Osteocyte (in vitro differentiated cells): ENCODE measurements at regions not wholly inside any gene's neighbourhood (a gene's known extent, or its start where the extent isn't known, plus 50 kb on each side); places are given as distances from the start of the nearest gene placed in this dataset.

Experiments used
- DNase-seq: peaks from one replicate; pipeline ENCODE4 v3.0.0; 2021; ENCODE audit warnings: mixed read lengths; ENCODE audit not compliant: unreplicated experiment; ENCODE audit errors: extremely low spot score
- H3K27ac Mint-ChIP-seq: one replicate; pipeline ENCODE4 v1.8.0; 2021; ENCODE audit warnings: mild to moderate bottlenecking, mixed read lengths; ENCODE audit not compliant: unreplicated experiment
- H3K27me3 Mint-ChIP-seq: one replicate; pipeline ENCODE4 v1.8.0; 2021; ENCODE audit warnings: mixed read lengths; ENCODE audit not compliant: unreplicated experiment
- H3K36me3 Mint-ChIP-seq: one replicate; pipeline ENCODE4 v1.8.0; 2021; ENCODE audit warnings: mixed read lengths; ENCODE audit not compliant: unreplicated experiment
- H3K4me1 Mint-ChIP-seq: one replicate; pipeline ENCODE4 v1.8.0; 2021; ENCODE audit warnings: mixed read lengths; ENCODE audit not compliant: unreplicated experiment
- H3K4me3 Mint-ChIP-seq: one replicate; pipeline ENCODE4 v1.8.0; 2021; ENCODE audit warnings: mild to moderate bottlenecking, moderate library complexity, mixed read lengths; ENCODE audit not compliant: unreplicated experiment
- H3K9me3 Mint-ChIP-seq: one replicate; pipeline ENCODE4 v1.8.0; 2021; ENCODE audit warnings: mixed read lengths; ENCODE audit not compliant: unreplicated experiment
- TF ChIP-seq, protein P1 (sequence below): fragments of 200-600 bp; sonication (generic); IDR thresholded peaks from 2 replicates; pipeline ENCODE4 v1.5.0; 2021; ENCODE audit warnings: antibody characterized with exemption, mild to moderate bottlenecking, moderate library complexity

DNA sequence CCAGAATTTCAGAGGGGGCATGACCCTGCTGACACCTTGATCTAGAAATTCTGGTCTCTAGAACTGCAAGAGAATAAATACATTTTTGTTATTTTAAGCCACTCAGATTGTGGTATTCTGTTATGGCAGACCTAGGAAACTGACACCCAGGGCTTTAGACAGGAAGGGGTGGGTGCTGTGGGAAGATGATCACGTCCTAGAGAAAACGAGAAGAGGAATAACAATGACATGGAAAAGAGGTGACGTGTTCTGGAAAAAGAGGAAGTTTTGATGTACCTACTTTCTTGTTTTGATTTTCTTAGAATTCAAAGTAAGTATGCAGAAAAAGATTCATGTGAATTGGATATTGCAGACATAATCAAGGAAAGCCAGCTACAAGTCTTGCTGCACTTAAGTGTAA, 232.9 kb upstream of the RUNX1 start:
- H3K27me3 Mint-ChIP-seq: no peaks in the 10 kb centered on the region
- H3K4me1 Mint-ChIP-seq: peaks cover 18% of the 10 kb centered on the region
- peaks cover 4% of the 10 kb centered on the region for H3K9me3 Mint-ChIP-seq
- peak overlapping the region; percentile 11 for H3K27ac Mint-ChIP-seq
- H3K36me3 Mint-ChIP-seq: peaks cover 3% of the 10 kb centered on the region
- no peak overlapping the region for H3K4me3 Mint-ChIP-seq
- TF ChIP-seq, protein P1, sequence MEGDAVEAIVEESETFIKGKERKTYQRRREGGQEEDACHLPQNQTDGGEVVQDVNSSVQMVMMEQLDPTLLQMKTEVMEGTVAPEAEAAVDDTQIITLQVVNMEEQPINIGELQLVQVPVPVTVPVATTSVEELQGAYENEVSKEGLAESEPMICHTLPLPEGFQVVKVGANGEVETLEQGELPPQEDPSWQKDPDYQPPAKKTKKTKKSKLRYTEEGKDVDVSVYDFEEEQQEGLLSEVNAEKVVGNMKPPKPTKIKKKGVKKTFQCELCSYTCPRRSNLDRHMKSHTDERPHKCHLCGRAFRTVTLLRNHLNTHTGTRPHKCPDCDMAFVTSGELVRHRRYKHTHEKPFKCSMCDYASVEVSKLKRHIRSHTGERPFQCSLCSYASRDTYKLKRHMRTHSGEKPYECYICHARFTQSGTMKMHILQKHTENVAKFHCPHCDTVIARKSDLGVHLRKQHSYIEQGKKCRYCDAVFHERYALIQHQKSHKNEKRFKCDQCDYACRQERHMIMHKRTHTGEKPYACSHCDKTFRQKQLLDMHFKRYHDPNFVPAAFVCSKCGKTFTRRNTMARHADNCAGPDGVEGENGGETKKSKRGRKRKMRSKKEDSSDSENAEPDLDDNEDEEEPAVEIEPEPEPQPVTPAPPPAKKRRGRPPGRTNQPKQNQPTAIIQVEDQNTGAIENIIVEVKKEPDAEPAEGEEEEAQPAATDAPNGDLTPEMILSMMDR: no peak
- no peak for DNase-seq

DNA sequence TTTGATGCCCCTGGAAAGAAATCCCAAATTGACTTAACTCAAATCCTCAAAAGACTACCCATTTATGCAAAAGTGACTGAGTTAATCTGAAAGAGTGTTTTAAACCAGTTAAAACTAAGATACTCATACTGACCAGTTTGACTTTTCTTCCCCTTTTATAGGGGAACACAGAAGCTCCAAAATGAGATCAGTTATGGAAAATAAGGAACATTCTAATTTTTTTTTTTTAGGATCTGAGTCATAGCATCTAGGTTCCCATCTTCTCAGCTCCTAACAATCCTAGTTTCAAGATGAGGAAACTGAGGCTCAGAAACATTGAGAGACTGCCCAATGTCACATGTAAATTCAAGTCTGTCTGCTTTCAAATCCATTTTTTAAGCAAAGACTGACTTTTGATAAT, 231.1 kb upstream of the RUNX1 start:
- peaks cover 3% of the 10 kb centered on the region for H3K36me3 Mint-ChIP-seq
- peaks cover 4% of the 10 kb centered on the region for H3K9me3 Mint-ChIP-seq
- no peaks in the 10 kb centered on the region for H3K27me3 Mint-ChIP-seq
- no peak for DNase-seq
- H3K4me3 Mint-ChIP-seq: no peak overlapping the region
- TF ChIP-seq, protein P1: no peak
- H3K4me1 Mint-ChIP-seq: peaks cover 18% of the 10 kb centered on the region
- no peak overlapping the region for H3K27ac Mint-ChIP-seq

DNA sequence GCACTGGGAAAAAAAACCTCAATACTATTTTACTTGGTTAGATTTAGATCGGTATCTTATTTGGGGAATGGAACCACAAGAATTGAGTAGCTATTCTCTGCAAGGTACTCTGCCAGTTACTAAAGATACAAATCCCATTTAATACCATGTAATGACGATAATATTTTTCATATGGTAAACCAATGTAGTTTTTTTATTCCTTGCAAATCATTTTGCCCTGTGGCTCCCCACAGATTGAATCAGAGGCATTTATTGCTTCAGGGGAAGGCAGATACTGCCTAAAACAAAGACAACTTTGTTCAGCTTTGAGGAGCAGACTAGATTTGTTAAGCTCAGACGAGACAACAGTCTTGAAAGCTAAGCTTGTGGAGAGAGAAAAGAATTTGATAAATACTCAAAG, 226.7 kb upstream of the RUNX1 start:
- no peak for DNase-seq
- H3K4me3 Mint-ChIP-seq: no peak overlapping the region
- H3K9me3 Mint-ChIP-seq: peaks cover 4% of the 10 kb centered on the region
- peaks cover 6% of the 10 kb centered on the region for H3K4me1 Mint-ChIP-seq
- H3K27me3 Mint-ChIP-seq: no peaks in the 10 kb centered on the region
- TF ChIP-seq, protein P1: no peak
- no peak overlapping the region for H3K27ac Mint-ChIP-seq
- H3K36me3 Mint-ChIP-seq: peaks cover 3% of the 10 kb centered on the region

DNA sequence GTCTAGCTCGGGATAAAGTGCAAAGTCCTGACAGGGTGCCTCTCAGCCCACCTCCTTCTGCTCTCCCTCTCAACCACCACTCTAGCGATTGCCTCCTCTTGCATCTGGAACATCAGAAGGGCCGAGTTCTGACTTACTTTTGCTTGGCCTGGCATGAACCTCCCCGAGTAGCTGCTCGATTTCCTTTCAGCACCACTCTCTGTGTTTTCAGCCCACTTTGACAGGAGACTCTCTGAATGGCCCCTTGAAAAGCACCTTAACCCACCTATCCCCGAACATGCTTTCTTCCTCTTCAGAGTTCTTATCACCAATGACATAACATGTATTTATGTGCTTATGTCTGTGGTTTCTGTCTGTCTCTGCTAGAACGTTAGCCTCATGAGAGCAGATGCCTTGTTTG, 225.8 kb upstream of the RUNX1 start:
- TF ChIP-seq, protein P1: no peak
- peaks cover 3% of the 10 kb centered on the region for H3K36me3 Mint-ChIP-seq
- peaks cover 6% of the 10 kb centered on the region for H3K4me1 Mint-ChIP-seq
- H3K27ac Mint-ChIP-seq: no peak overlapping the region
- H3K9me3 Mint-ChIP-seq: peaks cover 3% of the 10 kb centered on the region
- no peak overlapping the region for H3K4me3 Mint-ChIP-seq
- no peaks in the 10 kb centered on the region for H3K27me3 Mint-ChIP-seq
- DNase-seq: no peak

DNA sequence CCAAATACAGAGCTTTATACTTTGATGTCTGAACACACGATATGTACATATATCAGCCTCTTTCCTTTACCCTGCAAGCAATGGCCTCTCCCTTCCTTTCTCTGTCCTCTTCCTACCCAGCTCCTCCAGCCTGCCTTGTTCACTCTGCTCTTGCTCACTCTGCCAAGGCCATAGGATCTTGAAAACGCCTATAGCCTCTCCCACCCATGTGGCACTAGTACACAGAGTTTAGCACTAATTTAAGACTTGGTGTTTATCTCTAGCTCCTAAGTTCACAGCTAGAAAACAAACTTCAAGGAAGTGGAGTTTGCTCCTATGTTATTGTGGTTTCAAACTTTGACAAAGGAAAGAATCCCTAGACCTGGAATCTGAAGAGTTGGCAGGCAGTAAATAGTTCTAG, 225.0 kb upstream of the RUNX1 start:
- TF ChIP-seq, protein P1: no peak
- no peak for DNase-seq
- Mint-ChIP-seq H3K4me3 (no peak overlapping the region), H3K36me3 (peaks cover 3% of the 10 kb centered on the region), H3K9me3 (no peaks in the 10 kb centered on the region), H3K4me1 (peaks cover 6% of the 10 kb centered on the region), H3K27ac (no peak overlapping the region), H3K27me3 (no peaks in the 10 kb centered on the region)
